K562 (cell line): ENCODE measurements at regions not wholly inside any gene's neighbourhood (a gene's known extent, or its start where the extent isn't known, plus 50 kb on each side); places are given as distances from the start of the nearest gene placed in this dataset.

Experiments used
- ATAC-seq: fragments of 200-7000 bp; cut with Tn5 transposase; 3 replicates; pipeline ENCODE4 v1.9.1; 2020; ENCODE audit warnings: moderate library complexity
- BruUV-seq: library from RNA; stranded (reverse); fragments of 400-500 nt; replicated peaks from 2 replicates; lab custom pipeline; 2021; lab: Mats Ljungman, UMichigan
- CTCF ChIA-PET: fragments of 300-600 bp; formaldehyde crosslinking; extraction: SDS; loops from one replicate; lab custom pipeline; 2021; ENCODE audit warnings: low intra/inter-chr PET ratio; lab: Yijun Ruan, JAX
- POLR2A ChIA-PET: fragments of 300-600, 350-650 bp; sonication (Branson Sonifier 250); formaldehyde crosslinking; extraction: SDS; loops from one replicate; lab custom pipeline; 2021; ENCODE audit warnings: antibody characterized with exemption, inconsistent platforms; lab: Yijun Ruan, JAX
- DNase-seq, 4 experiments: peaks; one replicate each; pipeline versions ENCODE4 v3.0.0 to v3.0.0-alpha.2; 2011 to 2018; ENCODE audit warnings: low spot score in 3 of 4, mixed read lengths in 3 of 4; ENCODE audit errors: extremely low read depth in 1 of 4
- FAIRE-seq: peaks from 2 replicates; lab custom pipeline; 2011; peaks lifted over from hg19 to GRCh38; lab: Jason Lieb, UNC
- H2AFZ ChIP-seq: 2 replicates; pipeline ENCODE4 v1.6.0; 2011; ENCODE audit warnings: low read depth, low read length, control low read depth, inconsistent platforms
- H3K27ac ChIP-seq: fragments of 200-600 bp; 3 replicates; pipeline ENCODE4 v1.8.0; 2011; ENCODE audit warnings: low read depth, mild to moderate bottlenecking, control low read depth, inconsistent platforms, low read length, moderate library complexity, mixed read lengths; ENCODE audit errors: extremely low read depth
- H3K27me3 ChIP-seq, 2 experiments: fragments of 300-600 bp in 1 of 2; 2 replicates in 1 of 2; 3 replicates in 1 of 2; pipeline versions ENCODE4 v1.6.0 to v1.8.0; 2011; ENCODE audit warnings: inconsistent platforms in 2 of 2, low read length in 2 of 2, mild to moderate bottlenecking in 1 of 2, mixed read lengths in 1 of 2, moderate library complexity in 1 of 2; ENCODE audit not compliant: control insufficient read depth in 2 of 2, insufficient read depth in 2 of 2
- H3K36me3 ChIP-seq: fragments of 300-600 bp; 3 replicates; pipeline ENCODE4 v1.8.0; 2011; ENCODE audit warnings: mild to moderate bottlenecking, low read length, inconsistent platforms; ENCODE audit not compliant: control insufficient read depth, insufficient read depth
- H3K4me1 ChIP-seq, 2 experiments: fragments of 200-600 bp in 1 of 2; replicated peaks in 1 of 2; 2 replicates in 1 of 2; 3 replicates in 1 of 2; pipeline versions ENCODE4 v1.5.1 to v1.8.0; 2011; ENCODE audit warnings: inconsistent platforms in 2 of 2, low read length in 2 of 2, mild to moderate bottlenecking in 1 of 2, mixed read lengths in 1 of 2, moderate library complexity in 1 of 2; ENCODE audit not compliant: control insufficient read depth in 2 of 2, insufficient read depth in 2 of 2
- H3K4me2 ChIP-seq: 2 replicates; pipeline ENCODE4 v1.6.1; 2011; ENCODE audit warnings: low read length, control low read depth, inconsistent platforms, mixed read lengths; ENCODE audit not compliant: insufficient read depth
- H3K4me3 ChIP-seq: fragments of 200-600 bp; sonication (generic), shearing (Covaris generic); 2 replicates; pipeline ENCODE4 v1.5.1; 2016; ENCODE audit warnings: control low read depth, inconsistent platforms
- H3K79me2 ChIP-seq: fragments of 200-600 bp; 3 replicates; pipeline ENCODE4 v1.8.0; 2011; ENCODE audit warnings: low read length, inconsistent platforms; ENCODE audit not compliant: control insufficient read depth, insufficient read depth
- H3K9ac ChIP-seq, 2 experiments: 2 replicates each; pipeline versions ENCODE4 v1.6.0 to v1.6.1; 2011; ENCODE audit warnings: low read depth in 2 of 2, low read length in 2 of 2, control low read depth in 1 of 2, inconsistent platforms in 1 of 2, mild to moderate bottlenecking in 1 of 2, mixed read lengths in 1 of 2; ENCODE audit not compliant: insufficient read depth in 1 of 2
- H3K9me1 ChIP-seq: one replicate; pipeline ENCODE4 v1.6.0; 2011; ENCODE audit warnings: inconsistent platforms, mild to moderate bottlenecking, low read length, moderate library complexity; ENCODE audit not compliant: control insufficient read depth, insufficient read depth
- H3K9me3 ChIP-seq: replicated peaks from 2 replicates; pipeline ENCODE4 v1.5.1; 2011; ENCODE audit warnings: low read depth, low read length, inconsistent platforms; ENCODE audit not compliant: control insufficient read depth, insufficient read depth
- H4K20me1 ChIP-seq: replicated peaks from 2 replicates; pipeline ENCODE4 v1.6.1; 2011; ENCODE audit warnings: low read length, inconsistent platforms, mixed read lengths; ENCODE audit not compliant: control insufficient read depth, insufficient read depth
- BCLAF1 ChIP-seq, 2 experiments: fragments of 450-650 bp in 1 of 2; IDR thresholded peaks; 2 replicates each; pipeline ENCODE4 v1.6.1; 2011 to 2017; ENCODE audit warnings: low read depth in 2 of 2, antibody characterized with exemption in 1 of 2, borderline replicate concordance in 1 of 2, low read length in 1 of 2, mild to moderate bottlenecking in 1 of 2, mixed read lengths in 1 of 2; ENCODE audit not compliant: control insufficient read depth in 1 of 2
- BMI1 ChIP-seq: fragments of 150-350 bp; IDR thresholded peaks from 2 replicates; pipeline ENCODE4 v1.6.1; 2014; ENCODE audit warnings: low read length
- CBFA2T2 ChIP-seq: fragments of 450-650 bp; conservative IDR thresholded peaks from 2 replicates; pipeline ENCODE4 v1.6.1; 2017; ENCODE audit warnings: mild to moderate bottlenecking
- CREM ChIP-seq: IDR thresholded peaks from 2 replicates; pipeline ENCODE4 v1.6.1; 2014; ENCODE audit warnings: antibody characterized with exemption, low read depth
- EZH2 ChIP-seq: IDR thresholded peaks from 2 replicates; pipeline ENCODE4 v1.6.1; 2012; ENCODE audit warnings: low read depth, mild to moderate bottlenecking, inconsistent platforms, low read length, borderline replicate concordance
- MTA2 ChIP-seq: fragments of 450-650 bp; IDR thresholded peaks from 2 replicates; pipeline ENCODE4 v1.6.1; 2016; ENCODE audit warnings: low read depth
- NCOA2 ChIP-seq, 2 experiments: fragments of 450-650 bp; IDR thresholded peaks; 2 replicates each; pipeline ENCODE4 v1.6.1; 2018; ENCODE audit warnings: mild to moderate bottlenecking in 2 of 2, moderate library complexity in 1 of 2; ENCODE audit not compliant: partially characterized antibody in 2 of 2
- NCOA6 ChIP-seq: fragments of 450-650 bp; IDR thresholded peaks from 2 replicates; pipeline ENCODE4 v1.6.1; 2017; ENCODE audit warnings: mild to moderate bottlenecking
- NR2C2 ChIP-seq, 2 experiments: fragments of 200-800 bp in 1 of 2; sonication (Bioruptor generic) in 1 of 2; sonication (generic) in 1 of 2; formaldehyde crosslinking in 1 of 2; IDR thresholded peaks; 2 replicates each; pipeline versions ENCODE4 v1.6.1 to v1.8.0; 2016 to 2022; ENCODE audit warnings: mild to moderate bottlenecking in 1 of 2, missing compliant biosample characterization in 1 of 2, missing genetic modification characterization in 1 of 2, missing genetic modification reagents in 1 of 2
- ZNF224 ChIP-seq: sonication (generic); formaldehyde crosslinking; IDR thresholded peaks from 2 replicates; pipeline ENCODE4 v1.8.0; 2022; ENCODE audit warnings: mild to moderate bottlenecking, missing genetic modification reagents
- ZNF232 ChIP-seq: sonication (generic); formaldehyde crosslinking; IDR thresholded peaks from 2 replicates; pipeline ENCODE4 v1.8.0; 2022; ENCODE audit warnings: mild to moderate bottlenecking, missing genetic modification reagents
- ZNF311 ChIP-seq: fragments of 250-450 bp; sonication (Bioruptor Pico); IDR thresholded peaks from 2 replicates; pipeline ENCODE4 v1.4.0; 2020; ENCODE audit warnings: mild to moderate bottlenecking, moderate library complexity
- ZNF644 ChIP-seq: fragments of 200-800 bp; sonication (Bioruptor generic); IDR thresholded peaks from 2 replicates; pipeline ENCODE4 v1.6.1; 2016; ENCODE audit warnings: low read depth, missing genetic modification characterization, missing compliant biosample characterization
- ZNF696 ChIP-seq: fragments of 250-450 bp; sonication (Bioruptor Pico); conservative IDR thresholded peaks from 2 replicates; pipeline ENCODE4 v1.4.0; 2020; ENCODE audit warnings: mild to moderate bottlenecking, moderate library complexity
- ZNF707 ChIP-seq: fragments of 250-450 bp; sonication (Bioruptor Pico); conservative IDR thresholded peaks from 2 replicates; pipeline ENCODE4 v1.8.0; 2022; ENCODE audit warnings: inconsistent platforms, mild to moderate bottlenecking, moderate library complexity
- WGBS: fragments of 100-300 bp; shearing (Covaris generic); methylation state at CpG from one replicate; pipeline ENCODE4 v1.1.6; 2016; ENCODE audit warnings: low coverage, mixed read lengths; ENCODE audit not compliant: insufficient coverage; ENCODE audit errors: missing lambda C conversion rate; 5-methylcytosine and 5-hydroxymethylcytosine counted together
- in situ Hi-C: fragments of 300-500 bp; cut with MboI; formaldehyde crosslinking; loops from 4 replicates; pipeline ENCODE4 v1.15.0; 2018; ENCODE audit warnings: inconsistent platforms, mixed read lengths
- intact Hi-C: fragments of 100-400 bp; cut with micrococcal nuclease; formaldehyde crosslinking; loops from 2 replicates; pipeline ENCODE4 v1.14.2; 2022

DNA sequence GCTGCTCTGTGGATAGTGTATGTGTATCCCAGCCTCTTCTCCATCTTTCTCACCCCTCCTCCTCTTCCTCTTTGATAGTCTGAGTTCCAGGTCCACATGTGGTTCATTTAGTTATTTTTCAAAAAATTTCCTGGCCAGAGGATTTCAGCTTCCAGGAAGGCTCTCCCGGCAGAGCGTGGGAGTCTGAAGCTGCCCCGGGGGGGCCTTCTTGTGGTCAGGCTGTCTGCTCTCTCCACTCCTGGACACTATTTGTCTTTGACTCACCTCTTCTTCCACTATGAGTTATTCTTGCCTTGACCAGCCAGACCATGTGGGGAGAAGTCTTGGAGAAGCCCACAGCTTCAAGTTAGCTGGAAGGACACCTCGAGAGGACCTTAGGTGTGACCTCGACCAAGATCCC is 258.8 kb downstream of the CDC5L start (continued):
- TF ChIP-seq BCLAF1 (IDR thresholded peaks at IDR 0.05; ENCODE audit: borderline replicate concordance in 1 of 2, control insufficient read depth in 1 of 2, low read depth in 2 of 2, low read length in 1 of 2) (no peak), CREM (no peak), CBFA2T2 (no peak)
- TF ChIP-seq, all 486 proteins: peak for 0

DNA sequence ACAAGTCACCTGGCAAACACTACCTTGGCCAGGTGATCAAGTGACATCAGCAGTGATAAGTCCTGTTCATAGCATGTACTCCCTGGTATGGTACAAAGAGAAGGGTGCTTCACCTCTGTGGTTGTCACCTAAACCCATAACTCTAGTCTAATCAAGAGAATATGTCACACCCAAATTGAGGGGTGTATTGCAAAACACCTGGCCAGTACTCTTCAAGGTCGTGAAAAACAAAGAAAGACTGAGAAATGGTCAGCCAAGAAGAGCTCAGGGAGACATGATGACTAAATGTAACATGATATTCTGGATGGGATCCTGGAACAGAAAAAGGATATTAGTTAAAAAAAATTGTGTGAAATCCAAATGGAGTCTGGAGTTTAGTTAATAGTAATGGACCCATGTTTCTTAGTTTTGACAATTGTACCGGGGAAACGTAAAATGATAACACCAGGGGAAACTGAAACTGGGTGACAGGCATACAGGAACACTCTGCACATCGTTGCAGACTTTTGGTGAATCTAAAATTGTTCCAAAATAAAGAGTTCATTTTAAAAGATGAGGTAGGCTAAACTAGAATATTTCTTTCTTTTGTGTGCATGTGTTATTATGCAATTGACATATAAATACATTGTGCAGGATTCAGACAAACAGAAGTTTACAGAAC is 262.0 kb downstream of the CDC5L start:
- H3K27ac ChIP-seq = no peak overlapping the region
- FAIRE-seq (no peak), ATAC-seq (no peak), DNase-seq (no peak)
- CTCF ChIA-PET = interaction anchor here (1.4 kb wide), 1 partner anchor 219 kb away, joined by 3 read pairs; no protein-coding TSS in a partner anchor
- BruUV-seq = no TSS peak
- H2AFZ ChIP-seq = no peak overlapping the region
- in situ Hi-C loops (loop anchor here (10.0 kb wide), 3 partner anchors 175 to 1275 kb away; no protein-coding TSS in a partner anchor), intact Hi-C loops (loop anchor here (5.0 kb wide), 1 partner anchor 172 kb away; no protein-coding TSS in a partner anchor)
- H3K9ac ChIP-seq = no peak overlapping the region
- H3K79me2 ChIP-seq = no peaks in the 10 kb centered on the region
- H3K9me1 ChIP-seq = no peaks in the 10 kb centered on the region
- H3K4me2 ChIP-seq = no peak overlapping the region
- H3K4me1 ChIP-seq = no peaks in the 10 kb centered on the region
- no peaks in the 10 kb centered on the region for H3K9me3 ChIP-seq
- WGBS = 0% methylated on average over 4 of the region's 4 CpGs
- no peaks in the 10 kb centered on the region for H4K20me1 ChIP-seq
- peaks cover 29 to 67% of the 10 kb centered on the region in 2 experiments for H3K27me3 ChIP-seq
- H3K4me3 ChIP-seq = no peak overlapping the region
- no peaks in the 10 kb centered on the region for H3K36me3 ChIP-seq
- POLR2A ChIA-PET = interaction anchor here (1.8 kb wide), 1 partner anchor 19 kb away, joined by 4 read pairs; no protein-coding TSS in a partner anchor
- TF ChIP-seq ZNF311 (CRISPR knock-in tag) (no peak), NCOA6 (no peak), NCOA2 (IDR thresholded peaks at IDR 0.05; ENCODE audit: partially characterized antibody in 2 of 2) (no peak), ZNF707 (CRISPR knock-in tag) (no peak), MTA2 (no peak), ZNF224 (CRISPR knock-in tag) (no peak), ZNF644 (tag) (no peak), NR2C2 (CRISPR knock-in tag; IDR thresholded peaks at IDR 0.05) (no peak), NR2C2 (tag; IDR thresholded peaks at IDR 0.05) (no peak), ZNF232 (CRISPR knock-in tag) (no peak), BMI1 (no peak), ZNF696 (CRISPR knock-in tag) (no peak), EZH2 (no peak)
